ENCODE measurements at regions not wholly inside any gene's neighbourhood (a gene's known extent, or its start where the extent isn't known, plus 50 kb on each side); places are given as distances from the start of the nearest gene placed in this dataset.

DNA sequence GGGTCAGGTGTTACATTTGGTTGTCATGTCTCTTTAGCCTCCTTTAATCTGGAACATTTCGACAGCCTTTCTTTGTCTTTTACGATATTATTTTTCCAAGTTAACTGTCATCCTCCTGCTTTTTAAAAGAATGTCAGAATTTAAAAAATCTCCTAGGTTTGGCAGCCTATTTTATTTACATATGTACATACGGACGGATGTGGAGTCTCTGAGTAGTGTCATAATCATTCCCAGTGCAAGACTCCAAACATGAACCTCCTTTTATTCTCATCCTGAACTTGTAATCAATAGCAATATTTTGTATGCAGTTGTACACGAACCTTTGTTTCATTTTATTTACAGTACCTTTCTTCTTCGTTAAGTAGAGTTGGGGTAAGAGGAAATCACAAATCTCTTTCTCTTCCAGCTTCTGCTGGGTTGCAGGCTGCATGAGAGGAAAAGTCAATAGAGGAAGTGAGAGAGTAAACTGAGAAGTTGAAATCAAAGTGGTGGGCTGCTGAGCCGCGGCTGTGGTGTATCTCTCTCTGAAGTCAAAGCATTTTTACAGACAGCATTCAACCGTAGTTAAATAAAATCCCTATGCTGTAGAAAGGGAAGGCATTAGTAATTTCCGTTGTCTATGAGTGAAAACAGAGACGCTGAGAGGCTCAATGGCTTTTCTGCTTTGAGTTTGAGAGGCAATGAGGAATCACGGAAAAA, 53.9 kb upstream of the RPS6KA3 start:
- DNase-seq (ENCODE audit: low read depth), result no peak

GRCh38 chrX:20319054-20319453, 52.3 kb upstream of the RPS6KA3 start:
- DNase-seq (ENCODE audit: low read depth), result no peak

DNA sequence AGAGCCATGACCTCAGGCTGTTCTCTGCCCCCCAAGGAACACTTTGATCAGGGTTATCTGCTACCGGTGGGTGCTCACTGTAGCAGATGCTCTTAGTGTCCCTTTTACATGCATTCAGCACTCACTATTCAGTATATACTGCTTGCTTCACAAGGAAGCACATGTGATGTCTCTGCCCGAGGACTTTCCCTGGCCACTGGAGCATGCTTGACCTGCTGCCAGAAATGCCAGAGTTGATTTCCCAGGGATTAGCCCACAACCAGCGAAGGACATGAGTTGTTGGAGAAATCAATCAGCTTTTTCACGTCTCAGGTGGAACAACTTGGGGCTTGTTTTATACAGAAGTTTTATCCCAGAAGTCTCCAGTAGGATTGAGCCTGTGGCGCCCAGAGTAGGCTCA, 51.2 kb upstream of the RPS6KA3 start:
- no peak for DNase-seq (ENCODE audit: low read depth)
